ENCODE measurements at regions not wholly inside any gene's neighbourhood (a gene's known extent, or its start where the extent isn't known, plus 50 kb on each side); places are given as distances from the start of the nearest gene placed in this dataset.

DNA sequence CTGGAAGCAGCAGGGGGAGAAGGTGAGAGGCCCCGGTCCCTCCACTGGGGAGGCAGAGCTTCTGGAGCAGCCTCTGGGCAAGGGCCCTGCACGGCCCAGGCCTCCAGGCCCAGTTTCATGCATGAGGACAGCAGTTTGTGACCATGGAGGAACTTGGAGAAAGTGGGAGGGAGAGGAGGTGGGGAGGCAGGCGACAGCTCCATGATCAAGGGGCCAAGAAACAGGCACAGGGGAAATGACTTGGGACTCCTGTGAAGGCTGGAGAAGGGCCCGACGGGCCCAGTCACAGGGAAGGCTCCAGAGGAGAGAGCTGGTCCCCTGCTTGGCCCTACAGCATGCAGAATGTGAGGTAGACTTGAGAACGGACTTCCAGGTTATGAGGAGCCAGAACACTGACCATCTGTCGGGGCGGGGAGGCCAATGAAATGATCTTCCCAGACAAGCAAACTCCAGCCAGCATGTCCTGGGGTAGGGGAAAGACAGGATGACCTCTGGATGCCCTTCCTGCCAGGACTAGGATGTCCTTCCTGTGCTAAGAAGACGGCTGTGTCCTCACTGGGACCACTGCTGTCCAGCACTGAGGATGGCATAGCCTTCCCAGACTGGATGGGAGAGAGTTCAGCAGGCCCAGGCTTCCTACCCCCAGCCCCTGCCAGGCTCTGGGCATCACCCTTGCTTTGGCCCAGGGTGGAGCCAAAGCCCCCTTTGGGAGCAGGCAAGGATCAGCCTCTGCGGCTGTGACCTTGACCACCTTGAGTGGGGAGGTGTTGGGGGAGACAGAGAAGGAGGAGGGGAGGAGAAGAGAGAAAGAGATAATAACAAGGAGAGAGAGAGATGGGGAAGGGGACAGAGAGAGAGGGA, 548.2 kb downstream of the PTPRU start:
- Mint-ChIP-seq H3K9me3 (no peaks in the 10 kb centered on the region), H3K4me1 (ENCODE audit: low read depth) (no peaks in the 10 kb centered on the region), H3K36me3 (ENCODE audit: low read depth) (no peaks in the 10 kb centered on the region), H3K27ac (no peak overlapping the region), H3K4me3 (no peak overlapping the region), H3K27me3 (ENCODE audit: low read depth) (peaks cover 3% of the 10 kb centered on the region)
- DNase-seq (ENCODE audit: low spot score), result no peak

DNA sequence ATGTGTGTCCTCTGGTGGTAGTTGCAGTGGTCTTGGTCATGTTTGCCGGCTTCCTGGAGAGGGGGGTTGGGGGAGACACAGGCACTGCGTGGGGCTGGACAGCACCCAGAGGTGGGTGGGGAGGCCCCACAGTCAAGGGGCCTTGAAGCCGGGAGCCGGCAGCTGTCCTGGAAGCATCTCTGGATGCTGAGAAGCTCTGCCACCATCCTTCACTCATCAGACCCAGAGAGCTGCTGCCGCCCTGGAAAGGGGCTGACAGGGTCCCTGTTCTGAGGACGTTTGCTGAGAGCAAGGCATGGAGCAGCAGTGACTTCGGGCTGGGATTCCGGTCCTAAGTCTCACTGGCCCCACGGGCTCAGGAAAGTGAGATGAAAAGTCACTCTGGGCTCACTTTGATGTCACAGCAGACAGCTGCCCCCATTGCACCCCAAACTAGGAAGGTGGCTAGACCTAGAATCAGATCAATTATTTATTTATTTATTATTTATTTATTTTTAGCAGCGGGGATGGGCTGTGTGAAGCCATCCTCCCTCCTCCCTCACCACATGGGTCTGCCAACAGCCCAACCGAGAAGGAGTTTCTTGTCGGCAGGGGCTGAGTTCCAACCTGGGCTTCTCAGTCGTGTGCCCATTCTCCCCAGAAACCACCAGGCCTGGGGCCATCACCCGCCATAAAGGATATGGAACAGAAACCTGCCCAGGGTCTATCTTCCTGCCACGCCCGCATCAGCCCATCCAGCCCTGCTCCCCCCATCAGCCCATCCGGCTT, 547.4 kb downstream of the PTPRU start:
- no peaks in the 10 kb centered on the region for H3K4me1 Mint-ChIP-seq (ENCODE audit: low read depth)

DNA sequence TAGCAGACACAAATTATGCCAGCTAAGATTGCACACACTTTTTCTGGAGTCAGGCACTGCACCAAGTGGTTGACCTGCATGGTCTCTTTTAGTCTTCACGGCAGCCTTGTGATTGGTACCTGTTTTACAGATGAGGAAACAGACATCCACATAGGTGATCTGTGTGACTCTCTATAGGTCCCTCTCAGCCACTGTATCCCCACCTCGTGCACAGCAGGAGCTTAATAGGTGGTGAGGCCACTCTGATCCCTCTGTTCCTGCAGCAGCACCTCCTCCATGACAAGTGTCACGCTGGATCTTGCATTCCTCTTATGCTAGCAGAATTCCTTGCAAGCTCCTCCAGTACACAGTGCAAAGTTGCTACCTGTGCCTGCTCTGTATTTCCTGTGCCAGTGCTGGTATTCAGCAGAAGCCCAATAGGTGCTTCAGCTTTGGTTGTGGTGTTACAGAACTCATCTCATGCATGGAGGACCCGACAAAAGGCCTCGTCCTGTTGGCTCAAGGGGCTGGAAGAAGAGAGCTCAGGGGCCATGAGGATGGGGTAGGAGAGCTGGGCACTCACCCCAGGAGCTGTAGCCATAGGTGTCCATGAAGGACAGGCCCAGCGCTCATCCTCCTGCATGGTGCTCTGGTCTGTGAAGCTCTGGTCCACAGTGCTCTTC, 546.7 kb downstream of the PTPRU start:
- peaks cover 3% of the 10 kb centered on the region for H3K27me3 Mint-ChIP-seq (ENCODE audit: low read depth)
- DNase-seq (ENCODE audit: low spot score), result no peak
- no peak overlapping the region for H3K27ac Mint-ChIP-seq
- H3K9me3 Mint-ChIP-seq, result no peaks in the 10 kb centered on the region
- H3K36me3 Mint-ChIP-seq (ENCODE audit: low read depth), result no peaks in the 10 kb centered on the region
- H3K4me3 Mint-ChIP-seq, result no peak overlapping the region
- no peaks in the 10 kb centered on the region for H3K4me1 Mint-ChIP-seq (ENCODE audit: low read depth)

More for the DNA sequence above, 547.4 kb downstream of the PTPRU start:
- no peak for DNase-seq (ENCODE audit: low spot score)
- Mint-ChIP-seq H3K9me3 (no peaks in the 10 kb centered on the region), H3K4me3 (no peak overlapping the region), H3K27ac (no peak overlapping the region), H3K36me3 (ENCODE audit: low read depth) (no peaks in the 10 kb centered on the region), H3K27me3 (ENCODE audit: low read depth) (peaks cover 3% of the 10 kb centered on the region)

DNA sequence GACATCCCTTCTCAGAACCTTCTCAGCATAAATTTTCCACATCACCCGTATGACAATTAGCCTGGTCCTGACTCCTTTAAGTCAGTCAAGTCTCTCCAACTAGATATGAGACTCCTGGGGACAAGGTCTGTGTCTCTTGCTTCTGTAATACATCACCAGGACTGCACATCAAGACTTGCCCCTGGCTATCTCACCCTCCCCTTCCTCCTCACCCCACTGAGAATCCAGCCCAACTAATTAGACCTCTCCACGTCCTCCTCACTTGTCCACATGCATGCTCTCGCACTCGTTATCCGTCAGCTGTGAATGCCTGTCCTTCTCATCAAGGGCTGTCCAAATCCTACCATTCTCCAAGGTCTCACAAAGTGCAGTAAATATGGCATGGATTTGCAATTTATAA, 542.8 kb downstream of the PTPRU start:
- H3K27ac Mint-ChIP-seq, result no peak overlapping the region
- H3K4me1 Mint-ChIP-seq (ENCODE audit: low read depth), result no peaks in the 10 kb centered on the region
- peaks cover 3% of the 10 kb centered on the region for H3K27me3 Mint-ChIP-seq (ENCODE audit: low read depth)
- no peaks in the 10 kb centered on the region for H3K9me3 Mint-ChIP-seq
- no peak for DNase-seq (ENCODE audit: low spot score)
- no peak overlapping the region for H3K4me3 Mint-ChIP-seq
- H3K36me3 Mint-ChIP-seq (ENCODE audit: low read depth), result no peaks in the 10 kb centered on the region

DNA sequence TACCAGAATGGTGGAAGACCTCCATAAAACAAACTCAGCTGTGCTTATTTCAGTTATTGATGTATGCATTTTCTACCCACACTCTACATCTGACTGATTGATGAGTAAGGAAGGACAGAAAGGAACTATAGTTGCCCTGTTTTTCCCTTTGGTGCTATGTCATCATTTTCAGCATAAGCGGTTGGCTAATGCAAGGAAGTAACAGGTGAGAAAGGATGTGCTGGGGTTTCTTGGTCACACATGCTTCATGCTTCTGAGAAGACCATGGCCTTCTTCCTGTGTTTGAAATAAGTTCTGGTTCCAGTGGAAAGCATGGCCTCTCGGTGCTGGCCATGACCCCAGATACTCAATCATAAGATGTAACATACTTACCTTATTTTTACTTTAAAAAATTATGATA, 541.2 kb downstream of the PTPRU start:
- Mint-ChIP-seq H3K4me1 (ENCODE audit: low read depth) (no peaks in the 10 kb centered on the region), H3K9me3 (no peaks in the 10 kb centered on the region), H3K4me3 (no peak overlapping the region), H3K27ac (no peak overlapping the region), H3K36me3 (ENCODE audit: low read depth) (no peaks in the 10 kb centered on the region), H3K27me3 (ENCODE audit: low read depth) (peaks cover 3% of the 10 kb centered on the region)
- DNase-seq (ENCODE audit: low spot score), result no peak

DNA sequence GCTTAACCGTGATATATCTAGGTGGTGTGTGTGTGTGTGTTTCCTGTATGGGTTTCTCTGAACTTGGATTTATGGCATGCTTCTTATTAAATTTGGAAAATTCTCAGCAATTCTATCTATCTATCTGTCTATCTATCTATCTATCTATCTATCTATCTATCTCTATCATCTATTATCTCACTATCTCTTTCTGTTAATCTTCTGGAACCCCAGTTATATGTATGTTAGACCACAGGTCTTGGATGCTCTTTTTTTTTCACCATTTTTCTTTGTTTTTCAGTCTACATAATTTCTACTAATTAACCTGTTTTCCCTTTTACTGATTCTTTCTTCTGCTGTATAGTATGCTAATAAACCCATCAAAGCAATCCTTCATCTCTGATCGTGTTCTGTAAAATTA, 538.0 kb downstream of the PTPRU start:
- no peak for DNase-seq (ENCODE audit: low spot score)
- H3K36me3 Mint-ChIP-seq (ENCODE audit: low read depth), result no peaks in the 10 kb centered on the region
- H3K9me3 Mint-ChIP-seq, result no peaks in the 10 kb centered on the region
- H3K4me3 Mint-ChIP-seq, result no peak overlapping the region
- peaks cover 3% of the 10 kb centered on the region for H3K27me3 Mint-ChIP-seq (ENCODE audit: low read depth)
- H3K4me1 Mint-ChIP-seq (ENCODE audit: low read depth), result no peaks in the 10 kb centered on the region
- H3K27ac Mint-ChIP-seq, result no peak overlapping the region

DNA sequence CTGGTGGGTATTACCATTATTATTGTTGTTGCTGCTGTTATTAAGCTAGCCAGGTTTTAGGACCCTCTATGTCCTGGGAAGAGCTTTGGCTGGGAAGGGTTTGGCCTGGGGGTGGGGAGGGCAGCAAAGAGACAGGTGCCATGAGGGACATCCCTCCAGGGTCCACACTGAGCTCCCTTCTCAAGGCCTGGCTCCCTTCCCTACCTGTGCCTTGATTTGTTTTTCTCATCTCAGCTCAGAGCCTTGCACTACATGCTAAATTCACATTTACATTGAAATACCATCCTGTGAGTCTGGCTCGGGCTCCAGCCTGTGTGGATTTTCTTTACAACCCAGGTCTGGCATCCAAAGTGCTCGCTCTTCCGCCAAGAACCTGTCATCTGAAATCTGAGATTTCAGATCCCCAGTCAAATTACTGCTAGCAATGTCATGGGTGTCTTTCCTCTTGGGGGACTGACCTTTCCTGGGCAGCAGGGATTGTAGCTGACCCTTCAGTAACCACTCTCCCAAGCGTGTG, 536.3 kb downstream of the PTPRU start:
- H3K27me3 Mint-ChIP-seq (ENCODE audit: low read depth), result peaks cover 4% of the 10 kb centered on the region
- no peaks in the 10 kb centered on the region for H3K4me1 Mint-ChIP-seq (ENCODE audit: low read depth)
- no peaks in the 10 kb centered on the region for H3K36me3 Mint-ChIP-seq (ENCODE audit: low read depth)
- H3K27ac Mint-ChIP-seq, result no peak overlapping the region
- H3K9me3 Mint-ChIP-seq, result no peaks in the 10 kb centered on the region
- H3K4me3 Mint-ChIP-seq, result no peak overlapping the region
- no peak for DNase-seq (ENCODE audit: low spot score)

DNA sequence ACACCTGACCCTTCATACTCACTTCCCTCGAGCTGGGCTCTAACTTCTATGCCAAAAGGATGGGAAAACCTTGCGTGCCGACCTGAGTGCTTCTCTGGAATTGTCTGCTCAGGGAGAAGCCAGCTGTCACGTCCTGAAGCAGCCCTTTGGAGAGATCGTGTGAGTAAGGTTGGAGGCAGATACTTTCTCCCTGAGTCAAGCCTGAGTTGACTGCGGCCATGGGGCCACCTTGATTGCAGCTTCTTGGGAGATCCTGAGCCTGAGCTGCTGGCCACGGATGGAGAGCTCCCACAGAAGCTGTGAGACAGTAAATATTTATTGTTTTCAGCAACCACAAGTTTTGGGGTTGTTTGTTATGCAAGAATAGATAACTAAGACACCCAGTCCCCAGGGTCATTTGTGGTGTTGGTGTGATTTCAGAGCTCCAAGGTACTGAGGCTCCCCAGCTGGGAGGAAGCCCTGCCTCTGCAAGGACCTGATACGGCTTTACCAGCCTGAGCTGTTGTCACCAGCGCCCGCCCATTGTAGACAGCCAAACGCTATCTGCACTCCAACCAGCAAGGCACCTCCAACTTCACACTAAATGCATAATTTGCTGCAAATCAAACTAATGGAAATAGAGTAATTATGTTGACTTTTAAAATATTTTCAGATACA, 531.6 kb downstream of the PTPRU start:
- Mint-ChIP-seq H3K27ac (no peak overlapping the region), H3K4me1 (ENCODE audit: low read depth) (no peaks in the 10 kb centered on the region), H3K9me3 (no peaks in the 10 kb centered on the region), H3K4me3 (no peak overlapping the region), H3K36me3 (ENCODE audit: low read depth) (no peaks in the 10 kb centered on the region), H3K27me3 (ENCODE audit: low read depth) (peaks cover 16% of the 10 kb centered on the region)
- DNase-seq (ENCODE audit: low spot score), result no peak

DNA sequence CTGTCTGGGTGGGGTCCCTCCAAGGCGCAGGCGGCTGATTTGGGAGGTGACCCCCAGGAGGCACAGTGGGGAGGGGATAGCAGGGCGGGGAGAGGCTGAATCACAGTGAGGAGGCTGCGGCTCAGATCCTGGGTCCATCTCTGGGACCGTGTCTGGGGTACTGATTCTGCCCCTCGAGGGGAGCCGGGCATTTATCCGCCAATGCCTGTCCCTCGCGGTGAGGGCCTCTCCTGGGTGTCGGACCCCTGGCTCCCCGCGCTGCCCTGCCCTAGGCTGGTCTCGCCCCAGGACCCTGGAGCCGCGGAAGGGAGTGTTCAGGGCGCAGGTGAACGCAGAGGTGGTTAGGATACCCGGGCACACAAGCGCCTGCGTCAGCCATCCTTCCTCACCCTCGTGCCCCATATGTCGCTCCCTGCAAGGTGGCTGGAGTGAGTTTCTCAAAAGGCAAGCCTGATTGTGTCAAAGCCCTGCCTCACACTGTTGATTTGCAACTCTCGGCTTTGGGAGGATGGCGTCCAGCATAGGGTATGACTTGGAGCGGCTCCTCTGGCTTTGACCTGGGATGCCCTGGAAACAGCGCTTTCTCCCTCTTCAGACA, 530.9 kb downstream of the PTPRU start:
- no peak overlapping the region for H3K4me3 Mint-ChIP-seq
- H3K4me1 Mint-ChIP-seq (ENCODE audit: low read depth), result no peaks in the 10 kb centered on the region
- H3K27me3 Mint-ChIP-seq (ENCODE audit: low read depth), result peaks cover 16% of the 10 kb centered on the region
- no peaks in the 10 kb centered on the region for H3K36me3 Mint-ChIP-seq (ENCODE audit: low read depth)
- no peak overlapping the region for H3K27ac Mint-ChIP-seq
- H3K9me3 Mint-ChIP-seq, result no peaks in the 10 kb centered on the region
- DNase-seq (ENCODE audit: low spot score), result no peak

DNA sequence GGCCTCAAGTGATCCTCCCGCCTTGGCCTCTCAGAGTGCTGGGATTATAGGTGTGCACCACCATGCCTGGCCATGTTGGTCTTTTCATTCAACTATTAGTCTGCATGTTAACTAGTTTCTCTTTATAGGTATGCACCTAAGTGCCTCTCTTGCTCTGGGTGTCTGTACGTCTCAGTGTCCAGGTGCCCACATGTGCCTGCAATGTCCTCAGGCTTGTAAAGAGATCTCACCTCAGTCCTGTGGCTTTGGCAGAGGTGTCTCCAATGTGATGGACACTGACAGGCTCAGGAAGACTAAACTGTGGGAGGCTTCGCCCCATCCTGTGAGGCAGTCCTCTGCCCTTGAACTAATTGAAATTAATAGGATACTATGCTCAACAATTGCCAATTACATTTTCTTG, 526.3 kb downstream of the PTPRU start:
- Mint-ChIP-seq H3K27me3 (ENCODE audit: low read depth) (peaks cover 12% of the 10 kb centered on the region), H3K27ac (no peak overlapping the region), H3K36me3 (ENCODE audit: low read depth) (no peaks in the 10 kb centered on the region), H3K4me1 (ENCODE audit: low read depth) (no peaks in the 10 kb centered on the region), H3K4me3 (no peak overlapping the region), H3K9me3 (no peaks in the 10 kb centered on the region)
- DNase-seq (ENCODE audit: low spot score), result no peak

DNA sequence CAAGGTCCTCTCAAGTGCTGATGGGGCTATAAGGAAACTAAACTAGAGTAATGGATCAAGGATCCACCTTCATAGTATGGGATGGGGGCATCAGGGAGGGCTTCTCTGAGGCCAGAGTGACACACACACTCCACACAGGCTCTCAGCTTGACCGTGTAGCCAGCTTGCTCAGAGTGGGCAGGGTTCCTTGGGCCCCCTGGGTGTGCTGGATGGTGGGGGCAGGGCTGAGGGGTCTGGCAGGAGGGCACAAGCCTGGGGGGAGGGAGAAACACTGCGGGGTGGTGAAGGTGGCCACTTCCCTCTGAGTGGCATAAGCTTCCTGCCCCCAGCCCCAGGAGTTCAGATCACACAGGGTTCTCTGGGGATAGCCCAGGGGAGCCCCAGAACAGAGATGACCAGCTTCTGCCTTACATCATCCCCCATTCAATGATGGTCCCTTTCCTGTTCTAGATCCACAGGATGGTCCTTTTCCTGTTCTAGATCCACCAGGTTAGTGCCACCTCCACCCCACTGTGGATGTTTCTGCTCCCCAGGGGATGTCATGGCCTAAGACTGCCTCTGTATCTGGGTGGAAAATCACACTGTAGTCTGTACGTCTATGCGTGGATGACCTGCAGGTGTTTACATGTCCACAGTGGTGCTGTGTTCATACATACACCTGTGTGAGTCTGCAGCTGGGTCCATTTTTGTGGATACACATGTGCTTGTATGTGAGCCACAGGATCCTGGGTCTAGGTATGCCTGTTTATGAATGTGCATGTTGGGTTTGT, 525.0 kb downstream of the PTPRU start:
- no peak overlapping the region for H3K27ac Mint-ChIP-seq
- no peaks in the 10 kb centered on the region for H3K36me3 Mint-ChIP-seq (ENCODE audit: low read depth)
- DNase-seq (ENCODE audit: low spot score), result no peak
- no peaks in the 10 kb centered on the region for H3K4me1 Mint-ChIP-seq (ENCODE audit: low read depth)
- H3K9me3 Mint-ChIP-seq, result no peaks in the 10 kb centered on the region
- no peak overlapping the region for H3K4me3 Mint-ChIP-seq
- H3K27me3 Mint-ChIP-seq (ENCODE audit: low read depth), result peaks cover 6% of the 10 kb centered on the region

DNA sequence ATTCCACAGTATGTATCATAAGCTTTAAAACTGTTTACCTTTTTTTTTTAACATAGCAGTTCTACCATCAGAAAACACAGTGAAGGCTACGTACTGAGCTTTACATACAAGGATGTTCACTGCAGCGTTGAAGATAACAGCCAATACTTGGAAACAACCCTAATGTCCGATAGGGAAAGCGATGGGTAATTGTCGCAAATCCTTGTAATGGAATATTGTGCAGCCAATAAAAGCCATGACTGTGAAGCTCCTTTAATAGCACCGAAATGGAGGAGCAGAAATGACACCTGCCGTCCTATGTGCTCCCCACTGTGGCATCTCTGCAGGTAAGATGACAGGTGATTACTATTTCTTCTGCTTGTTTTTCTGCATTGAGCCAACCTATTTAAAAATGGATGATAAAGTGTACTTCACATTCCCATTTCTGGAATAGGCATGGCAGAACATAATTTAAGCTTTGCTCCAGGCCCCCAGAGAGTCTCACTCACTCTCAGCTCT, 523.8 kb downstream of the PTPRU start:
- H3K9me3 Mint-ChIP-seq, result no peaks in the 10 kb centered on the region
- no peaks in the 10 kb centered on the region for H3K4me1 Mint-ChIP-seq (ENCODE audit: low read depth)
- DNase-seq (ENCODE audit: low spot score), result no peak
- no peaks in the 10 kb centered on the region for H3K36me3 Mint-ChIP-seq (ENCODE audit: low read depth)
- H3K27me3 Mint-ChIP-seq (ENCODE audit: low read depth), result peaks cover 5% of the 10 kb centered on the region
- no peak overlapping the region for H3K27ac Mint-ChIP-seq
- H3K4me3 Mint-ChIP-seq, result no peak overlapping the region
